GM12878 (cell line): ENCODE measurements at regions not wholly inside any gene's neighbourhood (a gene's known extent, or its start where the extent isn't known, plus 50 kb on each side); places are given as distances from the start of the nearest gene placed in this dataset.

Experiments used
- ATAC-seq: fragments of 200-7000 bp; cut with Tn5 transposase; 3 replicates; pipeline ENCODE4 v1.9.1; 2020; ENCODE audit warnings: mild to moderate bottlenecking, moderate library complexity
- BruUV-seq: library from RNA; stranded (reverse); fragments of 400-500 nt; replicated peaks from 2 replicates; lab custom pipeline; 2021; lab: Mats Ljungman, UMichigan
- CTCF ChIA-PET: fragments of 300-600 bp; sonication (Branson Sonifier 250); formaldehyde crosslinking; extraction: SDS; loops from one replicate; lab custom pipeline; 2021; ENCODE audit warnings: inconsistent platforms; lab: Yijun Ruan, JAX
- POLR2A ChIA-PET: fragments of 350-600 bp; formaldehyde crosslinking; extraction: SDS; loops from one replicate; lab custom pipeline; 2021; ENCODE audit warnings: inconsistent platforms; lab: Charles Lee
- RAD21 ChIA-PET: fragments of 300-600 bp; sonication (Branson Sonifier 250); formaldehyde crosslinking; loops from one replicate; lab custom pipeline; 2023; ENCODE audit warnings: antibody characterized with exemption; ENCODE audit not compliant: unreplicated experiment; lab: Charles Lee
- SMC1A ChIA-PET: fragments of 300-600 bp; sonication (Branson Sonifier 250); formaldehyde crosslinking; loops from one replicate; lab custom pipeline; 2023; ENCODE audit not compliant: unreplicated experiment, uncharacterized antibody; lab: Charles Lee
- DNase-seq: peaks from one replicate; pipeline ENCODE4 v3.0.0-alpha.2; 2011; ENCODE audit warnings: low read depth, low spot score
- FAIRE-seq: peaks from 3 replicates; lab custom pipeline; 2011; peaks lifted over from hg19 to GRCh38; lab: Jason Lieb, UNC
- H2AFZ ChIP-seq: 2 replicates; pipeline ENCODE4 v1.6.0; 2011; ENCODE audit warnings: low read depth, low read length, control low read depth; ENCODE audit not compliant: control insufficient read depth
- H3K27ac ChIP-seq: 2 replicates; pipeline ENCODE4 v1.5.1; 2011; ENCODE audit warnings: control low read depth; ENCODE audit not compliant: control insufficient read depth, insufficient read depth
- H3K27me3 ChIP-seq, 2 experiments: replicated peaks in 1 of 2; 2 replicates each; pipeline versions ENCODE4 v1.6.0 to v1.6.1; 2011; ENCODE audit warnings: low read length in 1 of 2; ENCODE audit not compliant: control insufficient read depth in 2 of 2, insufficient read depth in 2 of 2
- H3K36me3 ChIP-seq, 2 experiments: 2 replicates each; pipeline ENCODE4 v1.5.1; 2011; ENCODE audit warnings: low read length in 1 of 2; ENCODE audit not compliant: control insufficient read depth in 2 of 2, insufficient read depth in 2 of 2
- H3K4me1 ChIP-seq: 2 replicates; pipeline ENCODE4 v1.6.1; 2011; ENCODE audit warnings: mild to moderate bottlenecking, low read length, moderate library complexity, mixed read lengths; ENCODE audit not compliant: control insufficient read depth, insufficient read depth
- H3K4me2 ChIP-seq: 2 replicates; pipeline ENCODE4 v1.6.0; 2011; ENCODE audit warnings: control low read depth; ENCODE audit not compliant: control insufficient read depth, insufficient read depth
- H3K4me3 ChIP-seq: fragments of 200-600 bp; sonication (generic); 2 replicates; pipeline ENCODE4 v1.5.1; 2016
- H3K79me2 ChIP-seq: 2 replicates; pipeline ENCODE4 v1.6.0; 2011; ENCODE audit warnings: low read length; ENCODE audit not compliant: control insufficient read depth, insufficient read depth
- H3K9ac ChIP-seq: 2 replicates; pipeline ENCODE4 v1.8.0; 2011; ENCODE audit warnings: low read length, control low read depth, mixed read lengths; ENCODE audit not compliant: control insufficient read depth, insufficient read depth
- H3K9me3 ChIP-seq: replicated peaks from 3 replicates; pipeline ENCODE4 v1.5.1; 2011; ENCODE audit warnings: mild to moderate bottlenecking, low read length; ENCODE audit not compliant: control insufficient read depth, insufficient read depth
- H4K20me1 ChIP-seq: 2 replicates; pipeline ENCODE4 v1.6.0; 2011; ENCODE audit not compliant: control insufficient read depth, insufficient read depth
- E2F8 ChIP-seq: fragments of 450-650 bp; IDR thresholded peaks from 2 replicates; pipeline ENCODE4 v1.6.1; 2018; ENCODE audit warnings: mild to moderate bottlenecking, low read depth, moderate library complexity; ENCODE audit not compliant: partially characterized antibody
- ETV6 ChIP-seq, 2 experiments: fragments of 450-650 bp in 1 of 2; IDR thresholded peaks in 1 of 2; conservative IDR thresholded peaks in 1 of 2; 2 replicates each; pipeline ENCODE4 v1.6.1; 2014; ENCODE audit warnings: antibody characterized with exemption in 1 of 2, borderline replicate concordance in 1 of 2, low read depth in 1 of 2, mild to moderate bottlenecking in 1 of 2, moderate library complexity in 1 of 2
- MAX ChIP-seq: IDR thresholded peaks from 2 replicates; pipeline ENCODE4 v1.6.1; 2012; ENCODE audit warnings: low read depth, low read length, improper control_type of control experiment
- MXI1 ChIP-seq: fragments of 150-350 bp; IDR thresholded peaks from 2 replicates; pipeline ENCODE4 v1.6.1; 2011; ENCODE audit warnings: low read depth, mild to moderate bottlenecking, inconsistent platforms, low read length, improper control_type of control experiment
- PKNOX1 ChIP-seq: fragments of 450-650 bp; IDR thresholded peaks from 2 replicates; pipeline ENCODE4 v1.6.1; 2016; ENCODE audit warnings: mild to moderate bottlenecking
- ZBTB33 ChIP-seq: fragments of 450-650 bp; IDR thresholded peaks from 2 replicates; pipeline ENCODE4 v1.6.1; 2017; ENCODE audit warnings: mild to moderate bottlenecking
- WGBS: methylation state at CpG from one replicate; pipeline ENCODE4 v1.1.6; 2016; ENCODE audit warnings: low lambda C conversion rate; ENCODE audit not compliant: insufficient replicate concordance, insufficient coverage; ENCODE audit errors: missing lambda C conversion rate; 5-methylcytosine and 5-hydroxymethylcytosine counted together
- in situ Hi-C: fragments of 300-500 bp; cut with MboI; formaldehyde crosslinking; loops from 9 replicates; pipeline ENCODE4 v1.14.3; 2018; ENCODE audit warnings: mixed read lengths
- intact Hi-C: fragments of 100-400 bp; cut with micrococcal nuclease; formaldehyde crosslinking; loops from one replicate; pipeline ENCODE4 v1.14.2; 2022; ENCODE audit not compliant: unreplicated experiment

GRCh38 chr6:22637782-22638181, 68.4 kb downstream of the HDGFL1 start (continued):
- TF ChIP-seq ZBTB33, result no peak

- FAIRE-seq (no peak), DNase-seq (no peak), ATAC-seq (peak; percentile 27; the same call in 1 of the 3 replicates)
- RAD21 ChIA-PET, result no interaction called here
- Histone ChIP-seq H3K27me3 (no peaks in the 10 kb centered on the region), H2AFZ (no peak overlapping the region), H3K36me3 (no peaks in the 10 kb centered on the region), H3K79me2 (no peaks in the 10 kb centered on the region), H3K9me3 (no peaks in the 10 kb centered on the region), H4K20me1 (no peaks in the 10 kb centered on the region), H3K4me1 (no peaks in the 10 kb centered on the region), H3K27ac (no peak overlapping the region), H3K4me3 (no peak overlapping the region), H3K9ac (no peak overlapping the region), H3K4me2 (no peak overlapping the region)
- intact Hi-C loops, result no loop called here
- CTCF ChIA-PET, result no interaction called here
- in situ Hi-C loops, result no loop called here
- no TSS peak for BruUV-seq
- TF ChIP-seq MXI1 (no peak), PKNOX1 (peak; percentile 78), E2F8 (no peak), MAX (no peak), ETV6 (conservative IDR thresholded peaks at IDR 0.05 in 1 of 2, IDR thresholded peaks at IDR 0.05 in 1 of 2; ENCODE audit: borderline replicate concordance in 1 of 2, low read depth in 1 of 2) (no peak)
- POLR2A ChIA-PET, result no interaction called here
- 35% methylated on average over 3 of the region's 3 CpGs for WGBS
- SMC1A ChIA-PET, result no interaction called here
These were observed 69.0 kb downstream of the HDGFL1 start for GRCh38 chr6:22638320-22638719.
